Cardiac fibroblast (primary cell): ENCODE measurements at regions not wholly inside any gene's neighbourhood (a gene's known extent, or its start where the extent isn't known, plus 50 kb on each side); places are given as distances from the start of the nearest gene placed in this dataset.
"Not testable (repeated sequence)": the region's sequence is repeated elsewhere in the genome, so short reads cannot be mapped to it uniquely, and the experiment has no call there.

Experiments used
- DNase-seq, 2 donors: peaks; one replicate each; pipeline versions ENCODE4 v3.0.0 to v3.0.0-alpha.2; 2010; ENCODE audit warnings: low read depth in 2 of 2
- H3K4me3 ChIP-seq, 2 donors: replicated peaks in 1 of 2; 1 replicate in 1 of 2; 2 replicates in 1 of 2; pipeline ENCODE4 v1.5.1; 2011; ENCODE audit warnings: low read depth in 2 of 2, low read length in 2 of 2, mild to moderate bottlenecking in 2 of 2, moderate library complexity in 1 of 2
- CTCF ChIP-seq: IDR thresholded peaks from one replicate; pipeline ENCODE4 v1.5.1; 2011; ENCODE audit warnings: low read depth, mild to moderate bottlenecking, low read length, inconsistent platforms

- TF ChIP-seq CTCF, result no peak
- peak in 1 of 2 donors; percentile 27 for DNase-seq
- H3K4me3 ChIP-seq, result no peak overlapping the region
Observed at GRCh38 chr7:123271856-123272255, 72.1 kb upstream of the SLC13A1 start.

GRCh38 chr7:123271231-123271630 lies 71.5 kb upstream of the SLC13A1 start:
- no peak overlapping the region for H3K4me3 ChIP-seq
- peak; percentile 64 to 89 for DNase-seq
- TF ChIP-seq CTCF, result no peak

- no peak for TF ChIP-seq CTCF
- no peak for DNase-seq
Observed at GRCh38 chr7:123270570-123270969, 70.8 kb upstream of the SLC13A1 start.

GRCh38 chr7:123265853-123266252 lies 66.1 kb upstream of the SLC13A1 start:
- peak in 1 of 2 donors; percentile 8 for DNase-seq
- no peak for TF ChIP-seq CTCF
- no peak overlapping the region for H3K4me3 ChIP-seq

More at GRCh38 chr7:123270570-123270969, 70.8 kb upstream of the SLC13A1 start:
- H3K4me3 ChIP-seq, result no peak overlapping the region

GRCh38 chr7:123264820-123265219 lies 65.1 kb upstream of the SLC13A1 start:
- not testable (repeated sequence) for DNase-seq, H3K4me3 ChIP-seq

GRCh38 chr7:123260428-123260960 lies 60.7 kb upstream of the SLC13A1 start:
- no peak overlapping the region for H3K4me3 ChIP-seq
- no peak for TF ChIP-seq CTCF

GRCh38 chr7:123259759-123260158 lies 60.0 kb upstream of the SLC13A1 start:
- no peak for DNase-seq
- TF ChIP-seq CTCF, result no peak
- no peak overlapping the region for H3K4me3 ChIP-seq

More at GRCh38 chr7:123260428-123260960, 60.7 kb upstream of the SLC13A1 start:
- no peak for DNase-seq
